ENCODE measurements at regions not wholly inside any gene's neighbourhood (a gene's known extent, or its start where the extent isn't known, plus 50 kb on each side); places are given as distances from the start of the nearest gene placed in this dataset.

DNA sequence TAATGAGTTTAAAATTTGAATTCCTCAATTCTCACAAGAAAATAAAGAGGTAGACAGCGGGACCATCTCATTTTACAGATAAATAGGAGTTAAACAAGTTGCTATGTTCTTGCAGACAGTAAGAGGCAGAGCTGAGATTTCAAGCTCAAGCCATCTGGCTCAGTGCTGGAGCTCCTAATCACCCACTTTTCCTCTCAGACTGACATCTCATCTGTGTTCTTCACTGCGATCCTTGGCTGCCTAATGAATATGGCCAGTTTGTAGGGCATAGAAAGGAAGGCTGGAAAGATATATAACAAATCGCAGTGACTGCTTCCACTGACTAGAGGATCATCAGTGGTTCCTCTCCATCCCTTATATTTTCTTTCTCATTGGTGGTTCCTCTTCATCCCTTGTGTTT, 151.2 kb downstream of the MPP7 start:
- ChIA-PET CTCF (interaction anchor here (0.9 to 1.2 kb wide), 2 partner anchors 242 to 368 kb away, joined by 3 read pairs; no protein-coding TSS in a partner anchor), POLR2A (no interaction called here)
- TF ChIP-seq KLF1 (tag by site-specific recombination; IDR thresholded peaks at IDR 0.05) (no peak), ZNF555 (tag by site-specific recombination; conservative IDR thresholded peaks at IDR 0.05) (no peak), WT1 (tag by site-specific recombination; IDR thresholded peaks at IDR 0.05) (no peak), ZNF664 (tag by site-specific recombination; IDR thresholded peaks at IDR 0.05) (no peak), BCL11A (tag by site-specific recombination; IDR thresholded peaks at IDR 0.05; ENCODE audit: low read depth) (no peak), SALL2 (tag by site-specific recombination; IDR thresholded peaks at IDR 0.05; ENCODE audit: borderline replicate concordance) (no peak), ZNF292 (tag by site-specific recombination; IDR thresholded peaks at IDR 0.05; ENCODE audit: borderline replicate concordance, low read depth) (no peak), SCRT1 (tag by site-specific recombination; IDR thresholded peaks at IDR 0.05; ENCODE audit: borderline replicate concordance) (no peak), ZNF214 (tag by site-specific recombination; IDR thresholded peaks at IDR 0.05; ENCODE audit: borderline replicate concordance) (no peak), ZFP69B (tag by site-specific recombination; IDR thresholded peaks at IDR 0.05) (no peak), ZNF157 (tag by site-specific recombination; IDR thresholded peaks at IDR 0.05) (no peak), ZNF16 (tag by site-specific recombination; IDR thresholded peaks at IDR 0.05; ENCODE audit: low read depth) (no peak), ZNF707 (tag by site-specific recombination; IDR thresholded peaks at IDR 0.05) (no peak), ZNF10 (tag by site-specific recombination; IDR thresholded peaks at IDR 0.05) (no peak), ZNF202 (tag by site-specific recombination; IDR thresholded peaks at IDR 0.05; ENCODE audit: borderline replicate concordance) (no peak), IKZF3 (tag by site-specific recombination; IDR thresholded peaks at IDR 0.05) (no peak)
- TF ChIP-seq, protein P1, sequence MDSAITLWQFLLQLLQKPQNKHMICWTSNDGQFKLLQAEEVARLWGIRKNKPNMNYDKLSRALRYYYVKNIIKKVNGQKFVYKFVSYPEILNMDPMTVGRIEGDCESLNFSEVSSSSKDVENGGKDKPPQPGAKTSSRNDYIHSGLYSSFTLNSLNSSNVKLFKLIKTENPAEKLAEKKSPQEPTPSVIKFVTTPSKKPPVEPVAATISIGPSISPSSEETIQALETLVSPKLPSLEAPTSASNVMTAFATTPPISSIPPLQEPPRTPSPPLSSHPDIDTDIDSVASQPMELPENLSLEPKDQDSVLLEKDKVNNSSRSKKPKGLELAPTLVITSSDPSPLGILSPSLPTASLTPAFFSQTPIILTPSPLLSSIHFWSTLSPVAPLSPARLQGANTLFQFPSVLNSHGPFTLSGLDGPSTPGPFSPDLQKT (IDR thresholded peaks at IDR 0.05; ENCODE audit: borderline replicate concordance, low read depth, low read length): no peak
- TF ChIP-seq, protein P2, sequence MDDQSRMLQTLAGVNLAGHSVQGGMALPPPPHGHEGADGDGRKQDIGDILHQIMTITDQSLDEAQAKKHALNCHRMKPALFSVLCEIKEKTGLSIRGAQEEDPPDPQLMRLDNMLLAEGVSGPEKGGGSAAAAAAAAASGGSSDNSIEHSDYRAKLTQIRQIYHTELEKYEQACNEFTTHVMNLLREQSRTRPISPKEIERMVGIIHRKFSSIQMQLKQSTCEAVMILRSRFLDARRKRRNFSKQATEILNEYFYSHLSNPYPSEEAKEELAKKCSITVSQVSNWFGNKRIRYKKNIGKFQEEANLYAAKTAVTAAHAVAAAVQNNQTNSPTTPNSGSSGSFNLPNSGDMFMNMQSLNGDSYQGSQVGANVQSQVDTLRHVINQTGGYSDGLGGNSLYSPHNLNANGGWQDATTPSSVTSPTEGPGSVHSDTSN (CRISPR knock-in tag; IDR thresholded peaks at IDR 0.05): no peak
- TF ChIP-seq, protein P3, sequence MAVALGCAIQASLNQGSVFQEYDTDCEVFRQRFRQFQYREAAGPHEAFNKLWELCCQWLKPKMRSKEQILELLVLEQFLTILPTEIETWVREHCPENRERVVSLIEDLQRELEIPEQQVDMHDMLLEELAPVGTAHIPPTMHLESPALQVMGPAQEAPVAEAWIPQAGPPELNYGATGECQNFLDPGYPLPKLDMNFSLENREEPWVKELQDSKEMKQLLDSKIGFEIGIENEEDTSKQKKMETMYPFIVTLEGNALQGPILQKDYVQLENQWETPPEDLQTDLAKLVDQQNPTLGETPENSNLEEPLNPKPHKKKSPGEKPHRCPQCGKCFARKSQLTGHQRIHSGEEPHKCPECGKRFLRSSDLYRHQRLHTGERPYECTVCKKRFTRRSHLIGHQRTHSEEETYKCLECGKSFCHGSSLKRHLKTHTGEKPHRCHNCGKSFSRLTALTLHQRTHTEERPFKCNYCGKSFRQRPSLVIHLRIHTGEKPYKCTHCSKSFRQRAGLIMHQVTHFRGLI (tag by site-specific recombination; IDR thresholded peaks at IDR 0.05): no peak
- TF ChIP-seq, protein P4, sequence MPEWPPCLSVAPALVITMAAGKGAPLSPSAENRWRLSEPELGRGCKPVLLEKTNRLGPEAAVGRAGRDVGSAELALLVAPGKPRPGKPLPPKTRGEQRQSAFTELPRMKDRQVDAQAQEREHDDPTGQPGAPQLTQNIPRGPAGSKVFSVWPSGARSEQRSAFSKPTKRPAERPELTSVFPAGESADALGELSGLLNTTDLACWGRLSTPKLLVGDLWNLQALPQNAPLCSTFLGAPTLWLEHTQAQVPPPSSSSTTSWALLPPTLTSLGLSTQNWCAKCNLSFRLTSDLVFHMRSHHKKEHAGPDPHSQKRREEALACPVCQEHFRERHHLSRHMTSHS (tag by site-specific recombination; IDR thresholded peaks at IDR 0.05): no peak
- Histone ChIP-seq H3K9me3 (ENCODE audit: control insufficient read depth, insufficient read depth, low read depth, low read length) (no peaks in the 10 kb centered on the region), H3K36me3 (ENCODE audit: control insufficient read depth in 2 of 2, insufficient read depth in 1 of 2, low read length in 2 of 2) (no peaks in the 10 kb centered on the region), H3K4me3 (ENCODE audit: low read depth, low read length) (no peak overlapping the region), H3K4me1 (ENCODE audit: control insufficient read depth, insufficient read depth, low read length) (no peaks in the 10 kb centered on the region), H3K27ac (ENCODE audit: extremely low read depth, low read depth, low read length) (no peak overlapping the region)

DNA sequence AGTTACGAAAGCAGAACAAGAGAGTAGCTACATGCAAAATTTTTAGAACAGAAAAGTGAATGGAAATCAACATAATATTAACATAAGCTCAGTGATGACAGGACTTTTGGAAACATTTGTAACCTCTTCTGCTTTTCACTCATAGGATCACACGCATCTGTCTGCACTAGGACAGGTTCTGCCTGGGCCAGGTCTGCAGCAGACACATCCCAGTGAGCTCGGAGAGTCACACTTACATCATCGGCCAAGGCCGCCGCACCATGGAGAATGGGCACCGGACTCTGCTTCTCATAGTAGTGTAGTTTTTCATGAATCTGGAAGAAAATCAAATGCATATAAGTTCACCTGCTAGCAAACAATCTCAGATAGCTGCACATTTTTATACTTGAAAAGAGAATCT, 150.9 kb upstream of the ODAD2 start:
- no peak overlapping the region for H3K27ac ChIP-seq (ENCODE audit: extremely low read depth, low read depth, low read length)
- H3K4me1 ChIP-seq (ENCODE audit: control insufficient read depth, insufficient read depth, low read length): no peaks in the 10 kb centered on the region
- H3K4me3 ChIP-seq (ENCODE audit: low read depth, low read length): no peak overlapping the region
- H3K36me3 ChIP-seq (ENCODE audit: control insufficient read depth in 2 of 2, insufficient read depth in 1 of 2, low read length in 2 of 2): no peaks in the 10 kb centered on the region
- ChIA-PET POLR2A (no interaction called here), CTCF (no interaction called here)
- no peaks in the 10 kb centered on the region for H3K9me3 ChIP-seq (ENCODE audit: control insufficient read depth, insufficient read depth, low read depth, low read length)
- TF ChIP-seq SCRT1 (tag by site-specific recombination; IDR thresholded peaks at IDR 0.05; ENCODE audit: borderline replicate concordance) (no peak), ZIC2 (tag by site-specific recombination; IDR thresholded peaks at IDR 0.05) (no peak), ZNF341 (tag by site-specific recombination; IDR thresholded peaks at IDR 0.05; ENCODE audit: low read depth) (no peak), ZSCAN23 (tag by site-specific recombination; IDR thresholded peaks at IDR 0.05) (no peak), ZNF23 (tag by site-specific recombination; IDR thresholded peaks at IDR 0.05; ENCODE audit: borderline replicate concordance) (no peak), ZNF133 (tag by site-specific recombination; IDR thresholded peaks at IDR 0.05) (no peak), ZNF132 (tag by site-specific recombination; IDR thresholded peaks at IDR 0.05; ENCODE audit: borderline replicate concordance) (no peak), ZNF404 (tag by site-specific recombination; IDR thresholded peaks at IDR 0.05) (no peak)
- TF ChIP-seq, protein P5, sequence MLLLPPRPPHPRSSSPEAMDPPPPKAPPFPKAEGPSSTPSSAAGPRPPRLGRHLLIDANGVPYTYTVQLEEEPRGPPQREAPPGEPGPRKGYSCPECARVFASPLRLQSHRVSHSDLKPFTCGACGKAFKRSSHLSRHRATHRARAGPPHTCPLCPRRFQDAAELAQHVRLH (tag by site-specific recombination; IDR thresholded peaks at IDR 0.05): no peak
- TF ChIP-seq, protein P6, sequence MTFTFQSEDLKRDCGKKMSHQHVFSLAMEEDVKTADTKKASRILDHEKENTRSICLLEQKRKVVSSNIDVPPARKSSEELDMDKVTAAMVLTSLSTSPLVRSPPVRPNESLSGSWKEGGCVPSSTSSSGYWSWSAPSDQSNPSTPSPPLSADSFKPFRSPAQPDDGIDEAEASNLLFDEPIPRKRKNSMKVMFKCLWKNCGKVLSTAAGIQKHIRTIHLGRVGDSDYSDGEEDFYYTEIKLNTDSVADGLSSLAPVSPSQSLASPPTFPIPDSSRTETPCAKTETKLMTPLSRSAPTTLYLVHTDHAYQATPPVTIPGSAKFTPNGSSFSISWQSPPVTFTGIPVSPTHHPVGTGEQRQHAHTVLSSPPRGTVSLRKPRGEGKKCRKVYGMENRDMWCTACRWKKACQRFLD (tag by site-specific recombination; IDR thresholded peaks at IDR 0.05): no peak
- TF ChIP-seq, protein P7, sequence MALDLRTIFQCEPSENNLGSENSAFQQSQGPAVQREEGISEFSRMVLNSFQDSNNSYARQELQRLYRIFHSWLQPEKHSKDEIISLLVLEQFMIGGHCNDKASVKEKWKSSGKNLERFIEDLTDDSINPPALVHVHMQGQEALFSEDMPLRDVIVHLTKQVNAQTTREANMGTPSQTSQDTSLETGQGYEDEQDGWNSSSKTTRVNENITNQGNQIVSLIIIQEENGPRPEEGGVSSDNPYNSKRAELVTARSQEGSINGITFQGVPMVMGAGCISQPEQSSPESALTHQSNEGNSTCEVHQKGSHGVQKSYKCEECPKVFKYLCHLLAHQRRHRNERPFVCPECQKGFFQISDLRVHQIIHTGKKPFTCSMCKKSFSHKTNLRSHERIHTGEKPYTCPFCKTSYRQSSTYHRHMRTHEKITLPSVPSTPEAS (tag by site-specific recombination; IDR thresholded peaks at IDR 0.05): no peak
